WTC11 (cell line): ENCODE measurements at regions not wholly inside any gene's neighbourhood (a gene's known extent, or its start where the extent isn't known, plus 50 kb on each side); places are given as distances from the start of the nearest gene placed in this dataset.

Experiments used
- ATAC-seq: fragments of 200-7000 bp; cut with Tn5 transposase; 2 replicates; pipeline ENCODE4 v1.10.0; 2021; ENCODE audit warnings: mild to moderate bottlenecking, moderate library complexity
- CTCF ChIA-PET: fragments of 300-600 bp; sonication (Branson Sonifier 250); formaldehyde crosslinking; loops from one replicate; lab custom pipeline; 2021; ENCODE audit warnings: antibody characterized with exemption; lab: Charles Lee
- POLR2A ChIA-PET: fragments of 350-600 bp; sonication (Branson Sonifier 250); formaldehyde crosslinking; loops from one replicate; lab custom pipeline; 2021; ENCODE audit warnings: antibody characterized with exemption; lab: Charles Lee
- DNase-seq: peaks from one replicate; pipeline ENCODE4 v3.0.0; 2021; ENCODE audit warnings: low spot score
- H3K27ac Mint-ChIP-seq: 2 replicates; pipeline ENCODE4 v1.8.0; 2021; ENCODE audit warnings: mixed read lengths
- H3K27me3 Mint-ChIP-seq: 2 replicates; pipeline ENCODE4 v1.8.0; 2021; ENCODE audit warnings: low read depth, mild to moderate bottlenecking, moderate library complexity, mixed read lengths
- H3K36me3 Mint-ChIP-seq: 2 replicates; pipeline ENCODE4 v1.8.0; 2021; ENCODE audit warnings: mixed read lengths
- H3K4me1 Mint-ChIP-seq: 2 replicates; pipeline ENCODE4 v1.8.0; 2022; ENCODE audit warnings: mixed read lengths
- H3K4me3 Mint-ChIP-seq: 2 replicates; pipeline ENCODE4 v1.8.0; 2021; ENCODE audit warnings: mild to moderate bottlenecking, moderate library complexity, mixed read lengths
- H3K9me3 Mint-ChIP-seq: 2 replicates; pipeline ENCODE4 v1.8.0; 2021; ENCODE audit warnings: mixed read lengths
- CBFB ChIP-seq: sonication (generic); formaldehyde crosslinking; IDR thresholded peaks from 2 replicates; pipeline ENCODE4 v1.8.1; 2022; ENCODE audit warnings: mild to moderate bottlenecking, low read depth, missing genetic modification reagents
- CTCF ChIP-seq: fragments of 200-600 bp; IDR thresholded peaks from 2 replicates; pipeline ENCODE4 v1.8.0; 2022; ENCODE audit warnings: antibody characterized with exemption
- E2F1 ChIP-seq: sonication (generic); formaldehyde crosslinking; IDR thresholded peaks from 2 replicates; pipeline ENCODE4 v1.8.0; 2022; ENCODE audit warnings: mild to moderate bottlenecking, missing genetic modification reagents
- FOXP1 ChIP-seq: sonication (generic); formaldehyde crosslinking; IDR thresholded peaks from 2 replicates; pipeline ENCODE4 v1.8.0; 2022; ENCODE audit warnings: missing genetic modification reagents, mild to moderate bottlenecking, moderate library complexity, borderline replicate concordance
- GABPB1 ChIP-seq: sonication (generic); formaldehyde crosslinking; IDR thresholded peaks from 2 replicates; pipeline ENCODE4 v1.8.1; 2023; ENCODE audit warnings: mild to moderate bottlenecking, missing genetic modification reagents
- MAX ChIP-seq: sonication (generic); formaldehyde crosslinking; IDR thresholded peaks from 2 replicates; pipeline ENCODE4 v1.8.0; 2022; ENCODE audit warnings: mild to moderate bottlenecking, missing genetic modification reagents
- NR3C1 ChIP-seq: sonication (generic); formaldehyde crosslinking; conservative IDR thresholded peaks from 2 replicates; pipeline ENCODE4 v1.8.1; 2023; ENCODE audit warnings: low read depth, mild to moderate bottlenecking, missing genetic modification reagents
- PRDM15 ChIP-seq: sonication (generic); formaldehyde crosslinking; IDR thresholded peaks from 2 replicates; pipeline ENCODE4 v1.8.0; 2022; ENCODE audit warnings: missing genetic modification reagents
- RELA ChIP-seq: sonication (generic); formaldehyde crosslinking; IDR thresholded peaks from 2 replicates; pipeline ENCODE4 v1.8.1; 2022; ENCODE audit warnings: missing genetic modification reagents, mild to moderate bottlenecking, borderline replicate concordance
- SOX15 ChIP-seq: fragments of 250-450 bp; sonication (Bioruptor Pico); IDR thresholded peaks from 2 replicates; pipeline ENCODE4 v1.9.0; 2021; ENCODE audit warnings: mild to moderate bottlenecking
- TEAD4 ChIP-seq: sonication (generic); formaldehyde crosslinking; IDR thresholded peaks from 2 replicates; pipeline ENCODE4 v1.8.0; 2022; ENCODE audit warnings: mild to moderate bottlenecking, missing genetic modification reagents
- USF2 ChIP-seq: sonication (generic); formaldehyde crosslinking; IDR thresholded peaks from 2 replicates; pipeline ENCODE4 v1.8.1; 2023; ENCODE audit warnings: mild to moderate bottlenecking, missing genetic modification reagents, moderate library complexity
- ZNF263 ChIP-seq: sonication (generic); formaldehyde crosslinking; IDR thresholded peaks from 2 replicates; pipeline ENCODE4 v1.8.1; 2022; ENCODE audit warnings: low read depth, mild to moderate bottlenecking, moderate library complexity, missing genetic modification reagents
- ZNF512 ChIP-seq: sonication (generic); formaldehyde crosslinking; IDR thresholded peaks from 2 replicates; pipeline ENCODE4 v1.8.1; 2022; ENCODE audit warnings: missing genetic modification reagents, borderline replicate concordance
- ZNF671 ChIP-seq: fragments of 250-450 bp; sonication (Bioruptor Pico); IDR thresholded peaks from 2 replicates; pipeline ENCODE4 v1.8.0; 2021; ENCODE audit warnings: mild to moderate bottlenecking
- TF ChIP-seq, protein P1 (sequence below): fragments of 250-450 bp; sonication (Bioruptor Pico); IDR thresholded peaks from 2 replicates; pipeline ENCODE4 v1.8.0; 2021; ENCODE audit warnings: mild to moderate bottlenecking
- TF ChIP-seq, protein P2 (sequence below): sonication (generic); formaldehyde crosslinking; IDR thresholded peaks from 2 replicates; pipeline ENCODE4 v1.8.1; 2022; ENCODE audit warnings: mild to moderate bottlenecking, missing genetic modification reagents, moderate library complexity, borderline replicate concordance
- TF ChIP-seq, protein P3 (sequence below): sonication (generic); formaldehyde crosslinking; IDR thresholded peaks from 2 replicates; pipeline ENCODE4 v1.8.0; 2022; ENCODE audit warnings: mild to moderate bottlenecking, missing genetic modification reagents
- TF ChIP-seq, protein P4 (sequence below): fragments of 250-450 bp; sonication (Bioruptor Pico); IDR thresholded peaks from 2 replicates; pipeline ENCODE4 v1.9.0; 2021; ENCODE audit warnings: mild to moderate bottlenecking
- TF ChIP-seq, protein P5 (sequence below): sonication (generic); formaldehyde crosslinking; IDR thresholded peaks from 2 replicates; pipeline ENCODE4 v1.8.1; 2022; ENCODE audit warnings: mild to moderate bottlenecking, moderate library complexity, missing genetic modification reagents

GRCh38 chr10:78162853-78163252 is 129.2 kb downstream of the RPS24 start:
- ATAC-seq (no peak), DNase-seq (no peak)
- Mint-ChIP-seq H3K27me3 (no peaks in the 10 kb centered on the region), H3K4me3 (no peak overlapping the region), H3K9me3 (peaks cover 6% of the 10 kb centered on the region), H3K4me1 (peaks cover 10% of the 10 kb centered on the region), H3K27ac (no peak overlapping the region), H3K36me3 (no peaks in the 10 kb centered on the region)
- ChIA-PET CTCF (interaction anchor here (7.4 kb wide), 1 partner anchor 117 kb away, joined by 39 read pairs; no protein-coding TSS in a partner anchor), POLR2A (interaction anchor here (1.5 kb wide), 1 partner anchor 115 kb away, joined by 4 read pairs; no protein-coding TSS in a partner anchor)
- TF ChIP-seq CTCF (no peak), MAX (CRISPR knock-in tag) (no peak), PRDM15 (no peak), GABPB1 (no peak), USF2 (CRISPR knock-in tag) (no peak)
- TF ChIP-seq, protein P1, sequence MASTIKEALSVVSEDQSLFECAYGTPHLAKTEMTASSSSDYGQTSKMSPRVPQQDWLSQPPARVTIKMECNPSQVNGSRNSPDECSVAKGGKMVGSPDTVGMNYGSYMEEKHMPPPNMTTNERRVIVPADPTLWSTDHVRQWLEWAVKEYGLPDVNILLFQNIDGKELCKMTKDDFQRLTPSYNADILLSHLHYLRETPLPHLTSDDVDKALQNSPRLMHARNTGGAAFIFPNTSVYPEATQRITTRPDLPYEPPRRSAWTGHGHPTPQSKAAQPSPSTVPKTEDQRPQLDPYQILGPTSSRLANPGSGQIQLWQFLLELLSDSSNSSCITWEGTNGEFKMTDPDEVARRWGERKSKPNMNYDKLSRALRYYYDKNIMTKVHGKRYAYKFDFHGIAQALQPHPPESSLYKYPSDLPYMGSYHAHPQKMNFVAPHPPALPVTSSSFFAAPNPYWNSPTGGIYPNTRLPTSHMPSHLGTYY = no peak
- TF ChIP-seq, protein P2, sequence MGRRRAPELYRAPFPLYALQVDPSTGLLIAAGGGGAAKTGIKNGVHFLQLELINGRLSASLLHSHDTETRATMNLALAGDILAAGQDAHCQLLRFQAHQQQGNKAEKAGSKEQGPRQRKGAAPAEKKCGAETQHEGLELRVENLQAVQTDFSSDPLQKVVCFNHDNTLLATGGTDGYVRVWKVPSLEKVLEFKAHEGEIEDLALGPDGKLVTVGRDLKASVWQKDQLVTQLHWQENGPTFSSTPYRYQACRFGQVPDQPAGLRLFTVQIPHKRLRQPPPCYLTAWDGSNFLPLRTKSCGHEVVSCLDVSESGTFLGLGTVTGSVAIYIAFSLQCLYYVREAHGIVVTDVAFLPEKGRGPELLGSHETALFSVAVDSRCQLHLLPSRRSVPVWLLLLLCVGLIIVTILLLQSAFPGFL (CRISPR knock-in tag) = no peak
- TF ChIP-seq, protein P3, sequence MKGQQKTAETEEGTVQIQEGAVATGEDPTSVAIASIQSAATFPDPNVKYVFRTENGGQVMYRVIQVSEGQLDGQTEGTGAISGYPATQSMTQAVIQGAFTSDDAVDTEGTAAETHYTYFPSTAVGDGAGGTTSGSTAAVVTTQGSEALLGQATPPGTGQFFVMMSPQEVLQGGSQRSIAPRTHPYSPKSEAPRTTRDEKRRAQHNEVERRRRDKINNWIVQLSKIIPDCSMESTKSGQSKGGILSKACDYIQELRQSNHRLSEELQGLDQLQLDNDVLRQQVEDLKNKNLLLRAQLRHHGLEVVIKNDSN = no peak
- TF ChIP-seq, protein P4, sequence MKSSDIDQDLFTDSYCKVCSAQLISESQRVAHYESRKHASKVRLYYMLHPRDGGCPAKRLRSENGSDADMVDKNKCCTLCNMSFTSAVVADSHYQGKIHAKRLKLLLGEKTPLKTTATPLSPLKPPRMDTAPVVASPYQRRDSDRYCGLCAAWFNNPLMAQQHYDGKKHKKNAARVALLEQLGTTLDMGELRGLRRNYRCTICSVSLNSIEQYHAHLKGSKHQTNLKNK (CRISPR knock-in tag) = no peak

DNA sequence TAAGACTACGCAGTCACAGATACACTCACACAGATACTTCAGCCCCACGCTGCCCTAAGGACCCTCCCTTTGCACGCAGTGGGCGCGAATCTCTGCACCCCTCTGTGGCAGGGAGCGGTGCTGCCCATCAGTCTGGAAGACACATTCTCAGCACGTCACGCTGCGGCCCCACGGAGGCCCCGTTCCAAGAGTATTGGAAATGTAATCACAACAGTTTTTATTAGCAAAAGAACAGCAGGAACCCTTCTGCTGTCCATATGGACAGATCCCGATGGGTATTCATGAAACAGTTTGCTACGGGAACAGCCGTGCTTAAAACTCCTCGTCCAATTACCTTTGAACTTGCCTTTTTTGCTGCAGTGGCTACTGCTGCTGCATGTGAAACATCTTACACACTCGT is 131.0 kb downstream of the RPS24 start:
- Mint-ChIP-seq H3K9me3 (peaks cover 20% of the 10 kb centered on the region), H3K36me3 (no peaks in the 10 kb centered on the region), H3K27me3 (no peaks in the 10 kb centered on the region), H3K4me1 (peaks cover 16% of the 10 kb centered on the region), H3K4me3 (no peak overlapping the region), H3K27ac (no peak overlapping the region)
- POLR2A ChIA-PET = interaction anchor here (0.8 kb wide), 1 partner anchor 117 kb away, joined by 3 read pairs; no protein-coding TSS in a partner anchor
- DNase-seq (no peak), ATAC-seq (no peak)
- TF ChIP-seq ZNF263 (CRISPR knock-in tag) (no peak), RELA (CRISPR knock-in tag) (no peak), ZNF512 (CRISPR knock-in tag) (no peak), TEAD4 (CRISPR knock-in tag) (no peak), GABPB1 (no peak), CBFB (CRISPR knock-in tag) (no peak), NR3C1 (CRISPR knock-in tag) (no peak), FOXP1 (CRISPR knock-in tag) (no peak), SOX15 (CRISPR knock-in tag) (no peak), E2F1 (no peak), ZNF671 (CRISPR knock-in tag) (no peak)
- TF ChIP-seq, protein P5, sequence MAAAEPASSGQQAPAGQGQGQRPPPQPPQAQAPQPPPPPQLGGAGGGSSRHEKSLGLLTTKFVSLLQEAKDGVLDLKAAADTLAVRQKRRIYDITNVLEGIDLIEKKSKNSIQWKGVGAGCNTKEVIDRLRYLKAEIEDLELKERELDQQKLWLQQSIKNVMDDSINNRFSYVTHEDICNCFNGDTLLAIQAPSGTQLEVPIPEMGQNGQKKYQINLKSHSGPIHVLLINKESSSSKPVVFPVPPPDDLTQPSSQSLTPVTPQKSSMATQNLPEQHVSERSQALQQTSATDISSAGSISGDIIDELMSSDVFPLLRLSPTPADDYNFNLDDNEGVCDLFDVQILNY (CRISPR knock-in tag) = no peak
- CTCF ChIA-PET = interaction anchor here (7.4 kb wide), 1 partner anchor 119 kb away, joined by 39 read pairs; no protein-coding TSS in a partner anchor
